Vagina (tissue), 2 donors: ENCODE measurements at regions not wholly inside any gene's neighbourhood (a gene's known extent, or its start where the extent isn't known, plus 50 kb on each side); places are given as distances from the start of the nearest gene placed in this dataset.

Experiments
- POLR2A ChIP-seq, 2 donors: fragments of 450-650 bp; IDR thresholded peaks; one replicate each; pipeline ENCODE4 v1.6.1; 2017; ENCODE audit warnings: antibody characterized with exemption in 2 of 2, mild to moderate bottlenecking in 2 of 2, moderate library complexity in 2 of 2
- POLR2AphosphoS5 ChIP-seq, 2 donors: sonication (generic); formaldehyde crosslinking; IDR thresholded peaks; one replicate each; pipeline ENCODE4 v1.9.0; 2017; ENCODE audit warnings: antibody characterized with exemption in 2 of 2, mild to moderate bottlenecking in 2 of 2, low read depth in 1 of 2; ENCODE audit not compliant: insufficient read depth in 1 of 2
- TF ChIP-seq, protein P1 (sequence below), 3 experiments: fragments of 450-650 bp in 2 of 3; fragments of 200-600 bp in 1 of 3; sonication (generic) in 1 of 3; IDR thresholded peaks; one replicate each; pipeline ENCODE4 v1.5.1; 2017 to 2019; ENCODE audit warnings: antibody characterized with exemption in 3 of 3, mild to moderate bottlenecking in 2 of 3, moderate library complexity in 2 of 3

- TF ChIP-seq, protein P1, sequence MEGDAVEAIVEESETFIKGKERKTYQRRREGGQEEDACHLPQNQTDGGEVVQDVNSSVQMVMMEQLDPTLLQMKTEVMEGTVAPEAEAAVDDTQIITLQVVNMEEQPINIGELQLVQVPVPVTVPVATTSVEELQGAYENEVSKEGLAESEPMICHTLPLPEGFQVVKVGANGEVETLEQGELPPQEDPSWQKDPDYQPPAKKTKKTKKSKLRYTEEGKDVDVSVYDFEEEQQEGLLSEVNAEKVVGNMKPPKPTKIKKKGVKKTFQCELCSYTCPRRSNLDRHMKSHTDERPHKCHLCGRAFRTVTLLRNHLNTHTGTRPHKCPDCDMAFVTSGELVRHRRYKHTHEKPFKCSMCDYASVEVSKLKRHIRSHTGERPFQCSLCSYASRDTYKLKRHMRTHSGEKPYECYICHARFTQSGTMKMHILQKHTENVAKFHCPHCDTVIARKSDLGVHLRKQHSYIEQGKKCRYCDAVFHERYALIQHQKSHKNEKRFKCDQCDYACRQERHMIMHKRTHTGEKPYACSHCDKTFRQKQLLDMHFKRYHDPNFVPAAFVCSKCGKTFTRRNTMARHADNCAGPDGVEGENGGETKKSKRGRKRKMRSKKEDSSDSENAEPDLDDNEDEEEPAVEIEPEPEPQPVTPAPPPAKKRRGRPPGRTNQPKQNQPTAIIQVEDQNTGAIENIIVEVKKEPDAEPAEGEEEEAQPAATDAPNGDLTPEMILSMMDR (IDR thresholded peaks at IDR 0.05): no peak
- TF ChIP-seq POLR2A (IDR thresholded peaks at IDR 0.05) (no peak), POLR2AphosphoS5 (IDR thresholded peaks at IDR 0.05; ENCODE audit: insufficient read depth in 1 of 2, low read depth in 1 of 2) (peak in 1 of 2 donors; percentile 51)
These were observed 251.4 kb upstream of the ZMIZ1 start for GRCh38 chr10:78817361-78817760.
